Left lung (tissue), 4 donors: ENCODE measurements at regions not wholly inside any gene's neighbourhood (a gene's known extent, or its start where the extent isn't known, plus 50 kb on each side); places are given as distances from the start of the nearest gene placed in this dataset.

Experiments used
- ATAC-seq: fragments of 200-7000 bp; cut with Tn5 transposase; one replicate; pipeline ENCODE4 v1.9.1; 2020; ENCODE audit warnings: moderate library complexity
- DNase-seq, 4 donors: peaks; one replicate each; pipeline ENCODE4 v3.0.0-alpha.2; 2013 to 2020
- H3K27ac ChIP-seq, 2 donors: fragments of 200-600 bp; sonication (generic) in 1 of 2; one replicate each; pipeline versions ENCODE4 v1.5.0 to v1.8.0; 2020 to 2021
- H3K27me3 ChIP-seq, 2 donors: fragments of 200-600 bp; sonication (generic) in 1 of 2; one replicate each; pipeline versions ENCODE4 v1.5.0 to v1.8.0; 2020 to 2021
- H3K36me3 ChIP-seq, 2 donors: fragments of 200-600 bp; sonication (generic) in 1 of 2; one replicate each; pipeline versions ENCODE4 v1.5.0 to v1.8.0; 2020 to 2021
- H3K4me1 ChIP-seq, 2 donors: fragments of 200-600 bp; one replicate each; pipeline ENCODE4 v1.8.0; 2021
- H3K4me3 ChIP-seq, 2 donors: fragments of 200-600 bp; sonication (generic) in 1 of 2; one replicate each; pipeline versions ENCODE4 v1.5.0 to v1.8.0; 2020 to 2021; ENCODE audit warnings: mild to moderate bottlenecking in 1 of 2
- H3K9me3 ChIP-seq, 2 donors: fragments of 200-600 bp; sonication (generic) in 1 of 2; one replicate each; pipeline versions ENCODE4 v1.5.0 to v1.8.0; 2020 to 2021
- CTCF ChIP-seq, 2 donors: fragments of 200-600 bp; sonication (generic) in 1 of 2; IDR thresholded peaks; one replicate each; pipeline versions ENCODE4 v1.5.0 to v1.8.0; 2021; ENCODE audit warnings: antibody characterized with exemption in 2 of 2
- intact Hi-C, 2 donors: fragments of 100-400 bp; cut with DNase I; formaldehyde crosslinking; loops; one replicate each; pipeline versions ENCODE4 v1.11.2 to v1.14.2; 2022
- donor health status: DM: no; HTN: yes; CAD: no.
- donor health status: DM: no; HTN: no; CAD: no.

GRCh38 chr16:82384017-82384416, 214.0 kb upstream of the MPHOSPH6 start:
- no peak for DNase-seq
- ATAC-seq = no peak
- TF ChIP-seq CTCF (IDR thresholded peaks at IDR 0.05) = no peak
- Histone ChIP-seq H3K4me3 (no peak overlapping the region), H3K27ac (no peak overlapping the region), H3K9me3 (no peaks in the 10 kb centered on the region), H3K36me3 (no peaks in the 10 kb centered on the region), H3K27me3 (no peaks in the 10 kb centered on the region), H3K4me1 (no peaks in the 10 kb centered on the region)
- intact Hi-C loops = no loop called here

GRCh38 chr16:82382521-82382920, 212.5 kb upstream of the MPHOSPH6 start:
- DNase-seq (no peak), ATAC-seq (no peak)
- H3K27me3 ChIP-seq = no peaks in the 10 kb centered on the region
- H3K4me3 ChIP-seq = no peak overlapping the region
- no peak for TF ChIP-seq CTCF (IDR thresholded peaks at IDR 0.05)
- H3K4me1 ChIP-seq = no peaks in the 10 kb centered on the region
- no peaks in the 10 kb centered on the region for H3K36me3 ChIP-seq
- H3K9me3 ChIP-seq = no peaks in the 10 kb centered on the region
- intact Hi-C loops = no loop called here
- no peak overlapping the region for H3K27ac ChIP-seq

- DNase-seq (no peak), ATAC-seq (no peak)
- intact Hi-C loops = no loop called here
- H3K4me3 ChIP-seq = no peak overlapping the region
- no peaks in the 10 kb centered on the region for H3K36me3 ChIP-seq
- H3K9me3 ChIP-seq = no peaks in the 10 kb centered on the region
- no peak overlapping the region for H3K27ac ChIP-seq
- H3K27me3 ChIP-seq = no peaks in the 10 kb centered on the region
- TF ChIP-seq CTCF (IDR thresholded peaks at IDR 0.05) = no peak
- no peaks in the 10 kb centered on the region for H3K4me1 ChIP-seq
Observed at GRCh38 chr16:82379551-82379950, 209.5 kb upstream of the MPHOSPH6 start.

GRCh38 chr16:82373976-82374375, 204.0 kb upstream of the MPHOSPH6 start:
- Histone ChIP-seq H3K36me3 (no peaks in the 10 kb centered on the region), H3K4me3 (no peak overlapping the region), H3K9me3 (no peaks in the 10 kb centered on the region), H3K27ac (no peak overlapping the region), H3K27me3 (no peaks in the 10 kb centered on the region), H3K4me1 (no peaks in the 10 kb centered on the region)
- intact Hi-C loops = no loop called here
- no peak for TF ChIP-seq CTCF (IDR thresholded peaks at IDR 0.05)
- DNase-seq (peak in 2 of 4 donors; percentile 35 to 57), ATAC-seq (no peak)

GRCh38 chr16:82370282-82370681, 200.3 kb upstream of the MPHOSPH6 start:
- Histone ChIP-seq H3K27ac (no peak overlapping the region), H3K27me3 (no peaks in the 10 kb centered on the region), H3K36me3 (no peaks in the 10 kb centered on the region), H3K9me3 (no peaks in the 10 kb centered on the region), H3K4me3 (no peak overlapping the region), H3K4me1 (no peaks in the 10 kb centered on the region)
- no peak for DNase-seq
- no peak for TF ChIP-seq CTCF (IDR thresholded peaks at IDR 0.05)
- intact Hi-C loops = no loop called here
- no peak for ATAC-seq
